ENCODE measurements at regions not wholly inside any gene's neighbourhood (a gene's known extent, or its start where the extent isn't known, plus 50 kb on each side); places are given as distances from the start of the nearest gene placed in this dataset.

DNA sequence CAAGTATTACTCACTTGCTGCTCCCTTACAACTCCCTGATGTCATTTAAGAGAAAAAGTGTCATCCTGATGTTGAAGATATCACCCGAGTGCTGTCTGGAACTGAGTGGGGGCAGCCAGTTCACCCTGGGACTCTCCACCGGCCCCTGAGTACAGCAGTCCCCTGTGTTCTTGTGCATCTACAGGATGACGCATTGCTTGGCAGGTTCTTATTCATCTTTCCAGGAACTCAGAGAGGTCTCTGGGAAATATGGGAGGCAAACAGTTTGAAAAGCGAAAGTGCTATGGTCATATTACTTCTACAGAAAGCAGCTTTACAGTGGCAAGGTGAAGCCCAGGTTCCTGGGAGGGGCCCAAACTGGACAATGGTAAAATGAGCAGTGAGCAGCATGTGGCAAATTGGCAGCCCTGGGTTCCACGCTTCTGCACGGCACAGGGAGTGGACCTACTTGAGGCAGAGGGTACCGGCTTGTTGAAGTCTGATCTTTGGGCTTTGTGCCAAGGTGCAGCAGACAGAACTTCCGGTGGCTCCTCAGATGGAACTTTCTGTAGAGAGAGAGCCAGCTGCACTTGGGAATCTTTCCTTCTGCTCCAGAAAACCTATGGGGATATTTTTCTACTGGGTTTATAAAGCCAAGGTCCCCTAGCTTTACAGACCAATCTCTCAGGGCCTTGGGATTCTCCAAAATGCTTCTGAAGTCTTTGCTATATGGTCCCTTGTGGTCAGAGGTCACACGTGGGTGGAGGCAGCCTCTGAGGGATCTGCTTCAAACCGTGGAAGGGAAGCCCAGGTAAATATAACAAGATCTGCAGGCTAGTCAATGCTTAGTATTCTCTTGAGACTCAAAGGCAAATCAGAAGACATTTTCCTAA lies 128.3 kb downstream of the MAP3K7 start:
- TF ChIP-seq, protein P1, sequence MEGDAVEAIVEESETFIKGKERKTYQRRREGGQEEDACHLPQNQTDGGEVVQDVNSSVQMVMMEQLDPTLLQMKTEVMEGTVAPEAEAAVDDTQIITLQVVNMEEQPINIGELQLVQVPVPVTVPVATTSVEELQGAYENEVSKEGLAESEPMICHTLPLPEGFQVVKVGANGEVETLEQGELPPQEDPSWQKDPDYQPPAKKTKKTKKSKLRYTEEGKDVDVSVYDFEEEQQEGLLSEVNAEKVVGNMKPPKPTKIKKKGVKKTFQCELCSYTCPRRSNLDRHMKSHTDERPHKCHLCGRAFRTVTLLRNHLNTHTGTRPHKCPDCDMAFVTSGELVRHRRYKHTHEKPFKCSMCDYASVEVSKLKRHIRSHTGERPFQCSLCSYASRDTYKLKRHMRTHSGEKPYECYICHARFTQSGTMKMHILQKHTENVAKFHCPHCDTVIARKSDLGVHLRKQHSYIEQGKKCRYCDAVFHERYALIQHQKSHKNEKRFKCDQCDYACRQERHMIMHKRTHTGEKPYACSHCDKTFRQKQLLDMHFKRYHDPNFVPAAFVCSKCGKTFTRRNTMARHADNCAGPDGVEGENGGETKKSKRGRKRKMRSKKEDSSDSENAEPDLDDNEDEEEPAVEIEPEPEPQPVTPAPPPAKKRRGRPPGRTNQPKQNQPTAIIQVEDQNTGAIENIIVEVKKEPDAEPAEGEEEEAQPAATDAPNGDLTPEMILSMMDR (IDR thresholded peaks at IDR 0.05), result no peak
- no peak for TF ChIP-seq POLR2A (IDR thresholded peaks at IDR 0.05)

Data from uterus (tissue), 2 donors.